ENCODE measurements at regions not wholly inside any gene's neighbourhood (a gene's known extent, or its start where the extent isn't known, plus 50 kb on each side); places are given as distances from the start of the nearest gene placed in this dataset.

DNA sequence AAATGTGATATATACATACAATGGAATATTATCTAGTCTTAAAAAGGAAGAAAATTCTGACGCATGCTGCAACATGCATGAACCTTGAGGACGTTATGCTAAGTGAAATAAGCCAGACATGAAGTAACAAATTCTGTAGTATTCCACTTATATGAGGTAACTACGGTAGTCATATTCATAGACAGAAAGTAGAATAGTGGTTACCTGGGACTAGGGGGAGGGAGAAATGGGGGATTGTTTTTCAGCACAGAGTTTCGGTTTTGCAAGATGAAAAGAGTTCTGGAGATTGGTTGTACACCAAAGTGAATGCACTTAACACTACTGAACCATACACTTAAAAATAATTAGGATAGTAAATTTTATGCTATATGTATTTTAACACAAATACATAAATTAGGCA, 192.3 kb upstream of the FOXN2 start:
- no peaks in the 10 kb centered on the region for H3K36me3 ChIP-seq
- no peaks in the 10 kb centered on the region for H3K27me3 ChIP-seq
- TF ChIP-seq POLR2A (IDR thresholded peaks at IDR 0.05): no peak
- TF ChIP-seq, protein P1, sequence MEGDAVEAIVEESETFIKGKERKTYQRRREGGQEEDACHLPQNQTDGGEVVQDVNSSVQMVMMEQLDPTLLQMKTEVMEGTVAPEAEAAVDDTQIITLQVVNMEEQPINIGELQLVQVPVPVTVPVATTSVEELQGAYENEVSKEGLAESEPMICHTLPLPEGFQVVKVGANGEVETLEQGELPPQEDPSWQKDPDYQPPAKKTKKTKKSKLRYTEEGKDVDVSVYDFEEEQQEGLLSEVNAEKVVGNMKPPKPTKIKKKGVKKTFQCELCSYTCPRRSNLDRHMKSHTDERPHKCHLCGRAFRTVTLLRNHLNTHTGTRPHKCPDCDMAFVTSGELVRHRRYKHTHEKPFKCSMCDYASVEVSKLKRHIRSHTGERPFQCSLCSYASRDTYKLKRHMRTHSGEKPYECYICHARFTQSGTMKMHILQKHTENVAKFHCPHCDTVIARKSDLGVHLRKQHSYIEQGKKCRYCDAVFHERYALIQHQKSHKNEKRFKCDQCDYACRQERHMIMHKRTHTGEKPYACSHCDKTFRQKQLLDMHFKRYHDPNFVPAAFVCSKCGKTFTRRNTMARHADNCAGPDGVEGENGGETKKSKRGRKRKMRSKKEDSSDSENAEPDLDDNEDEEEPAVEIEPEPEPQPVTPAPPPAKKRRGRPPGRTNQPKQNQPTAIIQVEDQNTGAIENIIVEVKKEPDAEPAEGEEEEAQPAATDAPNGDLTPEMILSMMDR (IDR thresholded peaks at IDR 0.05): no peak
- ATAC-seq (no peak), DNase-seq (no peak)
- intact Hi-C loops (cut with DNase I): no loop called here
- no peak overlapping the region for H3K4me3 ChIP-seq
- peaks cover 0 to 6% (median 0%) of the 10 kb centered on the region in 4 donors for H3K4me1 ChIP-seq
- H3K27ac ChIP-seq: no peak overlapping the region
- H3K9me3 ChIP-seq: no peaks in the 10 kb centered on the region
- WGBS (ENCODE audit: insufficient coverage, low coverage, low lambda C conversion rate, missing lambda C conversion rate): 93% methylated on average over 4 of the region's 4 CpGs

DNA sequence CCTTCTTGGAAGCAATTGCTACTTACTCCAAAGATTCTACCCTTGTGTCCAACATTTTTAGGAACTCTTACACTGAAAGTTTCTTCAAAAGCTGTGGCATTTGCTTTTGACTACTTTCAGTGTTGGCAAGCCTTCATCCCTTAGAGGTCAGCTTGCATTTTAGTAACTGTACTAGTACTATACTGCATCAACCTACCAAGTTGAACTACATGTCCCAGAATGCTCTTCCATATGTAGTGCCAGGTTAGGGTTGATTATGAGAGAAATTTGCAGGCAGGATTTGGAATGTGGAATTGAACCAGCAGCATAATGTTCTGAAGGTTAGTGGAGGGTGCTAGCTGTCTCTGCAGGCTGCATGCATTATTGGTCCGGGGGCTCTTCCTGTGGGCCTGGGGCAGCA, 189.9 kb upstream of the FOXN2 start:
- intact Hi-C loops (cut with DNase I): no loop called here
- Histone ChIP-seq H3K4me3 (no peak overlapping the region), H3K27me3 (no peaks in the 10 kb centered on the region), H3K4me1 (peaks cover 0 to 6% (median 0%) of the 10 kb centered on the region in 4 donors), H3K27ac (no peak overlapping the region), H3K36me3 (no peaks in the 10 kb centered on the region), H3K9me3 (no peaks in the 10 kb centered on the region)
- no CpG with 5 or more reads among the region's 1 CpG for WGBS (ENCODE audit: insufficient coverage, low coverage, low lambda C conversion rate, missing lambda C conversion rate)
- no peak for DNase-seq
- no peak for TF ChIP-seq POLR2A (IDR thresholded peaks at IDR 0.05)
- TF ChIP-seq, protein P1 (IDR thresholded peaks at IDR 0.05): no peak
- ATAC-seq: no peak

DNA sequence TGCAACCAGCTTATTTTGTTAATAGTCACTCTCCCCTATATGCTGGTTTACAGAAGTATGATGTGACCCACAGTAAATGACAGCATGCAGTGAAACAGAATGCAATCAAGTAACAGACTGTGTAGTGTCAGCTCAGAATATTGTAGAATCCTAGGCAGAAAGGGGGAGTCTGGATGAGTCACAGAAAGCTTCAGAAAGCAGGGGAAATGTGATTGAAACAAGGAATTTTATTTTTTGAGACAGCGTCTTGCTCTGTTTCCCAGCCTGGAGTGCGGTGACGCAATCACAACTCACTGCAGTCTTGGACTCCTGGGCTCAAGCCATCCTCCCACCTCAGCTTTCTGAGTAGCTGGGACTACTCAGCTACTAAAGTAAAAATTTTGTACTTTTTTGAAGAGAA, 188.3 kb upstream of the FOXN2 start:
- H3K9me3 ChIP-seq: no peaks in the 10 kb centered on the region
- ATAC-seq (no peak), DNase-seq (no peak)
- WGBS (ENCODE audit: insufficient coverage, low coverage, low lambda C conversion rate, missing lambda C conversion rate): 88% methylated on average over 3 of the region's 3 CpGs
- no peaks in the 10 kb centered on the region for H3K4me1 ChIP-seq
- TF ChIP-seq, protein P1 (IDR thresholded peaks at IDR 0.05): no peak
- H3K36me3 ChIP-seq: no peaks in the 10 kb centered on the region
- H3K4me3 ChIP-seq: no peak overlapping the region
- intact Hi-C loops (cut with DNase I): no loop called here
- no peak overlapping the region for H3K27ac ChIP-seq
- H3K27me3 ChIP-seq: no peaks in the 10 kb centered on the region

DNA sequence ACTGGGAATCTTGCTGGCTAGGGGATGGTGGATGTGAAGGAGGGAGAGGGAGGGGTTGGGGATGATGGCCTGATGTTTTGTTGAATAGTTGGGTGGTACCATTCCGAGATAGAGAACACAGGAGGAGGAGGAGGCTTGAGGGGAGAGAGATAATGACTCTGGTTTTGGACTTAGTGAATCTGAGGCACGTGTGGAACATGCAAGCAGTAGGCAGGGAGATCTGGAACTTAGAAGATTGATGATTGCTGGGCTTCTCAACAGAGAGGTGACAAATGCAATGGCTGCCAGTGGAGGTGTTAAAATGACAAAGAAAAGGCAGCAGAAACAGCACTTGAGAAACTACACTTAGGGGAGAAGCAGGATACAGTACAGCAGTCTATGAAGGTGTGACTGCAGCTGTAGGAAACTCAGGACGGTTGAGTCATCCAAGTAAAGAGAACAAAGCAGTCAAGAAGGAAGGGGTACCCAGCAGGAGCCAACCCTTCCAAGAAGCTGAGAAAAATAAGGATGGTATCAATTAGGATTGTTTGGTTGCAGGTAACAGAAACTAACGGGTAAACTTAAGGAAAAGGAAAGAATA, 186.8 kb upstream of the FOXN2 start:
- no peaks in the 10 kb centered on the region for H3K9me3 ChIP-seq
- intact Hi-C loops (cut with DNase I): no loop called here

More for the DNA sequence above, 186.8 kb upstream of the FOXN2 start:
- TF ChIP-seq, protein P1 (IDR thresholded peaks at IDR 0.05): no peak
- TF ChIP-seq POLR2A (IDR thresholded peaks at IDR 0.05): no peak
- Histone ChIP-seq H3K36me3 (no peaks in the 10 kb centered on the region), H3K4me1 (no peaks in the 10 kb centered on the region), H3K4me3 (no peak overlapping the region), H3K27me3 (no peaks in the 10 kb centered on the region), H3K27ac (no peak overlapping the region)
- DNase-seq (no peak), ATAC-seq (no peak)
- 57% methylated on average over 4 of the region's 4 CpGs for WGBS (ENCODE audit: insufficient coverage, low coverage, low lambda C conversion rate, missing lambda C conversion rate)

All from right lobe of liver (tissue), 6 donors.